Loucy (cell line): ENCODE measurements at regions not wholly inside any gene's neighbourhood (a gene's known extent, or its start where the extent isn't known, plus 50 kb on each side); places are given as distances from the start of the nearest gene placed in this dataset.

Source experiments
- H2AFZ ChIP-seq: fragments of 200-600 bp; sonication (generic); 2 replicates; pipeline ENCODE4 v1.6.0; 2016; ENCODE audit warnings: antibody characterized with exemption, mild to moderate bottlenecking, low read length, moderate library complexity
- H3F3A ChIP-seq: fragments of 200-600 bp; 2 replicates; pipeline ENCODE4 v1.6.0; 2016; ENCODE audit warnings: antibody characterized with exemption, low read depth, mild to moderate bottlenecking
- H3K27me3 ChIP-seq: fragments of 200-600 bp; sonication (generic); 2 replicates; pipeline ENCODE4 v1.6.1; 2014; ENCODE audit warnings: low read length, mild to moderate bottlenecking; ENCODE audit not compliant: insufficient read depth, poor library complexity, severe bottlenecking
- H3K36me3 ChIP-seq: fragments of 200-600 bp; sonication (generic); 2 replicates; pipeline ENCODE4 v1.6.1; 2016; ENCODE audit warnings: low read length; ENCODE audit not compliant: insufficient read depth
- H3K4me1 ChIP-seq: fragments of 200-600 bp; sonication (generic); 2 replicates; pipeline ENCODE4 v1.5.1; 2014; ENCODE audit warnings: low read length, mild to moderate bottlenecking; ENCODE audit not compliant: insufficient read depth, poor library complexity, severe bottlenecking
- H3K4me2 ChIP-seq: fragments of 200-600 bp; sonication (generic); 2 replicates; pipeline ENCODE4 v1.6.0; 2014; ENCODE audit warnings: antibody characterized with exemption, low read length, low read depth, mild to moderate bottlenecking; ENCODE audit not compliant: poor library complexity, severe bottlenecking
- H3K4me3 ChIP-seq: fragments of 200-600 bp; sonication (generic); 2 replicates; pipeline ENCODE4 v1.5.1; 2014; ENCODE audit warnings: low read length, mild to moderate bottlenecking, mixed read lengths; ENCODE audit not compliant: poor library complexity, severe bottlenecking
- H3K79me2 ChIP-seq: fragments of 200-600 bp; sonication (generic); 2 replicates; pipeline ENCODE4 v1.6.1; 2014; ENCODE audit warnings: low read length; ENCODE audit not compliant: insufficient read depth
- H3K9ac ChIP-seq: fragments of 200-600 bp; sonication (generic); 2 replicates; pipeline ENCODE4 v1.6.0; 2014; ENCODE audit warnings: mild to moderate bottlenecking, low read depth, low read length, moderate library complexity; ENCODE audit not compliant: poor library complexity, severe bottlenecking
- H3K9me2 ChIP-seq: fragments of 200-600 bp; sonication (generic); replicated peaks from 2 replicates; pipeline ENCODE4 v1.6.1; 2016; ENCODE audit warnings: low read depth, low read length, mixed read lengths
- H3K9me3 ChIP-seq: fragments of 200-600 bp; sonication (generic); 2 replicates; pipeline ENCODE4 v1.6.1; 2014; ENCODE audit warnings: mild to moderate bottlenecking, antibody characterized with exemption, low read length, low read depth; ENCODE audit not compliant: insufficient read depth
- H4K20me1 ChIP-seq: fragments of 200-600 bp; sonication (generic); 2 replicates; pipeline ENCODE4 v1.6.0; 2014; ENCODE audit warnings: antibody characterized with exemption, low read length, mild to moderate bottlenecking; ENCODE audit not compliant: insufficient read depth, poor library complexity, severe bottlenecking
- EZH2phosphoT487 ChIP-seq: fragments of 200-600 bp; IDR thresholded peaks from 2 replicates; pipeline ENCODE4 v1.6.1; 2018; ENCODE audit warnings: antibody characterized with exemption, mild to moderate bottlenecking, moderate library complexity, borderline replicate concordance
- TF ChIP-seq, protein P1 (sequence below): fragments of 200-600 bp; sonication (generic); conservative IDR thresholded peaks from 2 replicates; pipeline ENCODE4 v1.5.1; 2014; ENCODE audit warnings: mild to moderate bottlenecking, antibody characterized with exemption, low read length

DNA sequence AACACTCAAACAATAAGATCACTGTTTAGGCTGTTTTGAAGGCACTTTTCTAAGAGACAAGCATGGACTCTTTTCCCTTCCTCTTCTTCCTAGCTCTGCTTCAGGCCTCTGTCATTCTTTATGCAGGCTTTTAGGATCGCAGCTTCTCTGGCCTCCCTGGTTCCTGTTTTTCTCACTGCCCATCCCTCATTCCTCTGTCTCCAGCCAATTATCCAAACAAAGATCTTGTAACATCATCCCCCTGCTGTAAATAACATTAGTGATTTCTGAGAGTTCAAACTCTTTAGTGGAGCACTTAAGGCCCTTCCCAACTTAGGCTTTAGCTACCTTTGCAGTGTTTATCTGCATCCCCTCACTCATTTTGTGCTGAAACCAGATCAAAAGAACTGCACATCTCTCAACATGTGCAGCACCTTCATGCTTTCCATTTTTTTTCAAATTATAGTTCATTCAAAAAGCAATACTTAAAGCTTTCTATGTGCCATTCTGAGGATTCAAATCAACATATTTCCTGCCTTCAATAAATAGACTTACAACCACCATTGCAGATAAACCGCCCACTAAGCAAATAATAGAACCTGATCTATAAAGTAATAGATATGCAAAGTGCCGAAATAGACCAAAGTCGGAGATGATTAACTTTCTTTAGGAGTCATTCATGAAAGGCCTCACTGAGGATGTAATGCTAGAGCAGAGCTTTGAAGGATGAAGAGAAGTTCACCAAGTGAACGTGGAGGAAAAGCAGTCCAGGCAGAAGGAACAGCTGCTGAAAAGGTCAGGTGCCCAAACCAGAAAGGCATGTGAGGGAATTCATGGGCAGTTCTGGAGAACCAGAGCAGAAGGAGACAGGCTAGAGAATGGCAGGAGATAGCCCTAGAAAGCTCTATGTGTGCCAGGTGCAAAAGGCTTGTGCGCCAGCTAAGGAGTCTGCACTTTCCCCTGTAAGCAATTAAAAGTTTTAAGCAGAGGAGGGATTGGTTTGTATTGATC lies 95.8 kb upstream of the ZNF366 start:
- no peaks in the 10 kb centered on the region for H3K79me2 ChIP-seq
- H3K27me3 ChIP-seq, result no peaks in the 10 kb centered on the region
- no peak overlapping the region for H3K4me2 ChIP-seq
- H3K4me1 ChIP-seq, result peaks cover 5% of the 10 kb centered on the region
- no peaks in the 10 kb centered on the region for H3F3A ChIP-seq
- no peaks in the 10 kb centered on the region for H3K36me3 ChIP-seq
- no peak for TF ChIP-seq EZH2phosphoT487
- TF ChIP-seq, protein P1, sequence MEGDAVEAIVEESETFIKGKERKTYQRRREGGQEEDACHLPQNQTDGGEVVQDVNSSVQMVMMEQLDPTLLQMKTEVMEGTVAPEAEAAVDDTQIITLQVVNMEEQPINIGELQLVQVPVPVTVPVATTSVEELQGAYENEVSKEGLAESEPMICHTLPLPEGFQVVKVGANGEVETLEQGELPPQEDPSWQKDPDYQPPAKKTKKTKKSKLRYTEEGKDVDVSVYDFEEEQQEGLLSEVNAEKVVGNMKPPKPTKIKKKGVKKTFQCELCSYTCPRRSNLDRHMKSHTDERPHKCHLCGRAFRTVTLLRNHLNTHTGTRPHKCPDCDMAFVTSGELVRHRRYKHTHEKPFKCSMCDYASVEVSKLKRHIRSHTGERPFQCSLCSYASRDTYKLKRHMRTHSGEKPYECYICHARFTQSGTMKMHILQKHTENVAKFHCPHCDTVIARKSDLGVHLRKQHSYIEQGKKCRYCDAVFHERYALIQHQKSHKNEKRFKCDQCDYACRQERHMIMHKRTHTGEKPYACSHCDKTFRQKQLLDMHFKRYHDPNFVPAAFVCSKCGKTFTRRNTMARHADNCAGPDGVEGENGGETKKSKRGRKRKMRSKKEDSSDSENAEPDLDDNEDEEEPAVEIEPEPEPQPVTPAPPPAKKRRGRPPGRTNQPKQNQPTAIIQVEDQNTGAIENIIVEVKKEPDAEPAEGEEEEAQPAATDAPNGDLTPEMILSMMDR, result no peak
- no peaks in the 10 kb centered on the region for H3K9me2 ChIP-seq
- H3K9ac ChIP-seq, result no peak overlapping the region
- no peaks in the 10 kb centered on the region for H3K9me3 ChIP-seq
- no peak overlapping the region for H2AFZ ChIP-seq
- no peak overlapping the region for H3K4me3 ChIP-seq
- no peaks in the 10 kb centered on the region for H4K20me1 ChIP-seq

DNA sequence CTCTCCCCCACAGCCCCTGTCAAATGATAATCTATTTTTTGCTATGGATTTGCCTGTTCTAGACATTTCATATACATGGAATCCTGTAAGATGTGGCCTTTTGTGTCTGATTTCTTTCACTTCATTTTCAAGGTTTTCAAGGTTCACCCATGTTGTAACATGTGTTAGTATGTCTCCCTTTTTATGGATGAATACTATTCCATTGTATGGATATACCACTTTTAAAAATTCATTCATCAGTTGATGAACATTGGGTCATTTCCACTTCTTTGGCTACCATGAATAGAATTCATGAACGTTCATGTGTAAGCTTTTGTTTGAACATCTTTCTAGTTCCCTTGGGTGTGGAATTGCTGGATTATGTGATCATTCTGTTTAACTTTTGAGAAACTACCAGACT lies 94.7 kb upstream of the ZNF366 start:
- Histone ChIP-seq H3F3A (no peaks in the 10 kb centered on the region), H3K36me3 (no peaks in the 10 kb centered on the region), H3K4me1 (peaks cover 5% of the 10 kb centered on the region), H4K20me1 (no peaks in the 10 kb centered on the region), H3K4me3 (no peak overlapping the region), H3K27me3 (no peaks in the 10 kb centered on the region), H3K9me2 (no peaks in the 10 kb centered on the region), H3K79me2 (no peaks in the 10 kb centered on the region), H3K9ac (no peak overlapping the region), H3K9me3 (no peaks in the 10 kb centered on the region), H3K4me2 (no peak overlapping the region), H2AFZ (no peak overlapping the region)
- TF ChIP-seq EZH2phosphoT487, result no peak
- TF ChIP-seq, protein P1, result no peak

DNA sequence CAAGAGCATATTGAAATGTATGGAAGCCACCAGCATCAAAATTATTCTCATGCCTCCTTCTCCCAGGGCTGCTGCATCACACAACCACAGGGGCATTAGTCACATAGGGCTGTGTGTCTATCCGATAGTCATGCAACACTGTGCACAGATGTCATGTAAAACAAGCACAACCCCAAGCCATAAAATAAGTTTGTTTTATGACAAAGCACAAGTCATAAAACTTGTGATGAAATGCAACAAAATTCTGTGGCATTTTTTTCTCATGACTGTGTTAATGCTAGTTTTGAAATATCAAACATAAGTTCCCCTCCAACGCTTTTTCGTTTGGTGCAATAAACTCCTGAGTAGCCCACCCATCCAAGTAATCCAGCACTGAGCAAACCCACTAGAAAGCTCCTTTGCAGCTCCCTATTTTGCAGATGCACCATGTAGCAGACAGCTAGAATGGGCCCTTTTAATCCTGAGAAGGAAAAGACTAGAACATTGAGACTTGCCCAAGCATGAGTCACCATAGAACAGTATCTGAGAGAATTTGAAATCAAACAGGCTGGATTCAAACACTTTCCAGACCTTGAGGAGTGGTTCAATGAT lies 93.3 kb upstream of the ZNF366 start:
- peaks cover 5% of the 10 kb centered on the region for H3K4me1 ChIP-seq
- no peaks in the 10 kb centered on the region for H3K79me2 ChIP-seq
- H3K9ac ChIP-seq, result no peak overlapping the region
- no peaks in the 10 kb centered on the region for H3K36me3 ChIP-seq
- no peak overlapping the region for H3K4me3 ChIP-seq
- no peaks in the 10 kb centered on the region for H3K27me3 ChIP-seq
- no peaks in the 10 kb centered on the region for H3F3A ChIP-seq
- no peaks in the 10 kb centered on the region for H3K9me2 ChIP-seq
- H3K9me3 ChIP-seq, result no peaks in the 10 kb centered on the region
- H3K4me2 ChIP-seq, result no peak overlapping the region
- no peak overlapping the region for H2AFZ ChIP-seq
- H4K20me1 ChIP-seq, result no peaks in the 10 kb centered on the region
- TF ChIP-seq, protein P1, result no peak
- TF ChIP-seq EZH2phosphoT487, result no peak
